COR-L47 (cell line): ENCODE measurements at regions not wholly inside any gene's neighbourhood (a gene's known extent, or its start where the extent isn't known, plus 50 kb on each side); places are given as distances from the start of the nearest gene placed in this dataset.

Experiments used
- DNase-seq: peaks from one replicate; lab custom pipeline; 2025; lab: John Stamatoyannopoulos, UW

DNA sequence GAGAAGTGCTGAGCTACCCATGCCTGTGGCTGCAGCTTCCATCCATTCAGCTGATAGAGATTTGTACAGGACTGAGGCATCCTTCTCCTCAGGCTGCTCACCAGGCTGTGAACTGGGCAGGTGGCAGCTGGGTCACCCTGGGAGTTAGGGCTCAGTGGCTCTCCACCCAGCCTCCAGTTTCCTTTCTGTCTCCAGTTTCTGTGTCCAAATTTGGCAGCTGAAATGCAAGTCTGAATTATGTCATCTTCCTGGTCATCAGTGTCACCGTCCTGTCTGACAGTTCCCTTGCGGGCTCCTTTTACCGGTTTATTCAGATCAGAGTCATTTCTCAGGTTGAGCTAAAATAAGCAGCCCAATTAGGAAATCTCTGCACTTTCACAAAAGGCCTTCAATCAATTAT, 93.3 kb downstream of the EDN1 start:
- DNase-seq, result no peak

GRCh38 chr6:12384357-12384912, 94.3 kb downstream of the EDN1 start:
- DNase-seq, result no peak

DNA sequence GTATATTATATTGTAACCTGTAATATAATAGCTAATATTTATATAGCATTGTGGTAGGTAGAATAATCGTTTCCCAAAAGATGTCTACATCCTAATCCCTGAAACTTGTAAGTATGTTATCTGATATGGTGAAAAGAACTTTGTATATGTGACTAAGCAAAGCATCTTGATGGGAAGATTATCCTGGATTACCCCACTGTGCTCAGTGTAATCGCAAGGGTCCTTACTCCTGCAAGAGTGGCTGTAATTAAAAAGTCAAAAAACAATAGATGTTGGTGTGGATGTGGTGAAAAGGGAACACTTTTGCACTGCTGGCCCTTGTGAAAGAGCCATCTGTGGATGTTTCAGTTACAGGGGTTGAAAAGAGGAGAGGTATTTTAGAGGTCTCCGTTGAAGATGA, 95.2 kb downstream of the EDN1 start:
- no peak for DNase-seq

DNA sequence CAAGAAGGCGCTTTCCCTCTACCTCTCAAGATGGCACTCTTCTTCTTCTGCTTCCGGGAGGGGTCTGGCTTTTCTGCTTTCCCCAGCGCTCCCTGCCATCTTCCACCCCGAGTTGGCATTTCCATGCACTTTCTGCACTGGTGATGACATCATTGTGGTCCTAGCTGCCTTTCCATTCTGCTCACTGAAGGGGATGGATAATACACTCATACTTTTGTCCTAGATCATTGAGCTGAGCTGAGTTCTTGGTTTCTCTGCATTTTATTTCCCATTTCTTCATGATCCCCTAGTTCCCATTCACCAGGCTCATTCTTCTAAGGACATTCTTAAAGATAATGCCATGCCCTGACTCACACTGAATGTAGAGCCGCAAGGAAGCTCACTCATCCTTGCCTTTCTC, 96.7 kb downstream of the EDN1 start:
- DNase-seq, result no peak

GRCh38 chr6:12391472-12391871, 101.3 kb downstream of the EDN1 start:
- DNase-seq, result no peak

GRCh38 chr6:12392490-12392889, 102.3 kb downstream of the EDN1 start:
- no peak for DNase-seq

- DNase-seq, result no peak
Observed at GRCh38 chr6:12393100-12393499, 102.9 kb downstream of the EDN1 start.

- DNase-seq, result no peak
Observed at GRCh38 chr6:12394170-12394569, 104.0 kb downstream of the EDN1 start.

DNA sequence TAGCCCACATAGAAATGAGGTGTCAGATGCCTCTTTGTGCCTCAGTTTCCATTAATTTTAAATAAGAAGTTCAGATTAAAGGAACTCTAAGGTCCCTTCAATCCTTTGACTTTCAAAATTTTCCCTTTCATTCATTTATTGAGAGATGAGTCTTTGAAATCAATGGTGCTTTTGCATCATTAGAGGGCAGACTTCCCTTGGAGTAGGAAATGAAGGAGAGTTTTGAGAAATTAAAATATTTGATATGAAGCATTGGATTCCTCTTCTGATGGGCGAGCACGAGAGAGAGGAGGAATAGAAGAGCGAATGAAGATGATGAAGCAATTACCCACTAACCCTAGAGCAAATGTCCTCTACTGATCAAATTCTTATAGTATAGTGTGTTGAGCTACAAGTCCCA, 105.7 kb downstream of the EDN1 start:
- no peak for DNase-seq

DNA sequence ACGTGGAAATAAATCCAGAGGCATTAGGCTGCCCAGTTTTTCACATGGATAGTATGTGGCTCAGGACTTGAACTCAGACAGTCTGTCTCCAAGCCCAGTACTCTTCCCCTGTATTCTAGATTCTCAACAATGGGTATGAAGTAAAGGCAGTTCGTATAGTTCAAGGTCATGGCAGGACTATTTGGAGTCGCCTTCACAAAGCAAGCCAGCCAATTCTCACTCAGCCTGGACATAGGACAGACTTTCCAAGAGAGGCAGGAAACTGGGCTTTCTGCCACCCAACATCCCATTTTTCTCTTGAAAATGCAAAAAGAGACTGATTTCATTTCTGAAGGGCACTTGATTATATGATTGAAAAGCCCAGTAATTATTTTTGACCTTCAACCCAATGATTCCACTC, 111.0 kb downstream of the EDN1 start:
- DNase-seq, result no peak

DNA sequence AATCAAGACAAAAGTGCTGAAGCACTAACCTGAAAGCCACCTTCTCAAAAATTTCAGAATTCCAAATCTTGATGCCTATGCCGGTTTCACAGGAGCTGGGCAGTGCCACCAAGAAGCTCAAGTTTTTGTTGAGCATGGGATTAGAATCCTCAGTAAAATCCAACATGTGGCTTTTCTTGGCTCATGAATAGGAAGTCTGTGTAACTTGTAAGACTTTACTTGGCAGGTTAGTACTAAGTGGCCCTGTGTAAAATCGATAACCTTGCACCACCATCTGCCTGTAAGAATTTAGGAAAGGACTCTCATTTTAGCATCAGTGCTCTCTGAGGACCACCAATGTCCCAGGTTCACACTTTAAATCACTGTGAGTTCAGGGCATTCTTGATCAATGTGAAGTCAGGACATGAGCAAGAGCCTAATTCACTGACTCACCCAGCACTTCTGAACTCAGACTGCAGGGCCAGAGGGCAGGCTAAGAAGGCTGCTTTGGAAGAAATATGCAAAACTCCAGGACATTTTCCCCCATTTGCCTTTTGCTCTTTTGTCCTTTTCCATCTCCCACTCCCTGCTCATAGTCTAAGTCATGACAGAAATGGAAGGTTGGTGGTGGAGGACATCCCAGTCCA, 113.2 kb downstream of the EDN1 start:
- no peak for DNase-seq

DNA sequence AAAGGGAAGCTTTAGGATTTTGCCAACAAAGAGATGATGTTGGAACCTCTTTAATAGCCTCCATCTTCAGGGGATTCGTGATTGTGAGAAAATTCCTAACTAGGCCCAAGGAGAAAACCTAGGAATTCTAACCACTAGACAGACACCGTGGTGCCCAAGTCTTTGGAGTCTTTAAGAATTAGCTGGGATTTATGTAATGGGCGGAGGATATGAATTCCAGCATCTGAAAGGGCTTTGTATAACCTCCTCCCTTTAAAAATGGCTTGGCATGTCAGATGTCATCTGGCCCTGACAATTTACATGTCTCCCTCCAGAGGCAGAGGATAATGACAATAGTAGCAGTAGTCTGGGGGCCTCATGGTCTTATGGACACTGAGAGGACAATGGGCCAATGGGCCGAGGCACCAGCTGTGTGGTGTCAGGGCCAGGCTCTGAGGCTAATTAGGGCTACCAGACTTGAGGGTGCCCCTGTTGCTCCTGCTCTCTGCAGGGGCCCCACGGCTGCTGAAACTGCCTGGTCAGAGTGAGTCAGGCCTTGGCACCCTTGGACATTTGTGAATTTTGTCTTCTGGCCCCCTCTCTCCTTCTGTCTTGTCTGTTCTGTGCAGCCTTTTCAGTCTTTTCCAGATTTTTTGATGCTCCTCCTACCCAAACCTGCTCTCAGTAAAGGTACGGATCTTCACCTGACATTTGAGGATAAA, 113.9 kb downstream of the EDN1 start:
- DNase-seq, result no peak

- DNase-seq, result no peak
Observed at GRCh38 chr6:12404651-12405050, 114.5 kb downstream of the EDN1 start.

DNA sequence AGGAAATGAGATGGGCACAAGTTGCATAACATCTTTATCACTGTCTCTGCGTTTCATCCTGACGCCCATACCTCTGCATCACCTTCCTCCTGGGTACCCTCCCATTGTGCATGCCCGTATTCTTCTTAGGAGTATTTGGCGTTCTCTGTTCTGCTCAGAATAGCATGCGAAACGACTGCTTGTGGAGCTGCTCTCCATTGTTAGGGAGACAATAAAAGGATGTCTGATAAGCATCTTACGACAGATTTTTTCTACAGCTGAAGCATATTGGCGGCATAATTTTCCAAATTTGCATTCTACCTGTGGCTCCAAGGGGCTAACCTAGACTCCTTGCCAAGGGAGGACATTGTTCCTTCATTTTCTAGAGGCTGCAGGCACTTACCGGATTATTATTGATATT, 118.6 kb downstream of the EDN1 start:
- DNase-seq, result no peak

GRCh38 chr6:12410946-12411345, 120.8 kb downstream of the EDN1 start:
- no peak for DNase-seq

DNA sequence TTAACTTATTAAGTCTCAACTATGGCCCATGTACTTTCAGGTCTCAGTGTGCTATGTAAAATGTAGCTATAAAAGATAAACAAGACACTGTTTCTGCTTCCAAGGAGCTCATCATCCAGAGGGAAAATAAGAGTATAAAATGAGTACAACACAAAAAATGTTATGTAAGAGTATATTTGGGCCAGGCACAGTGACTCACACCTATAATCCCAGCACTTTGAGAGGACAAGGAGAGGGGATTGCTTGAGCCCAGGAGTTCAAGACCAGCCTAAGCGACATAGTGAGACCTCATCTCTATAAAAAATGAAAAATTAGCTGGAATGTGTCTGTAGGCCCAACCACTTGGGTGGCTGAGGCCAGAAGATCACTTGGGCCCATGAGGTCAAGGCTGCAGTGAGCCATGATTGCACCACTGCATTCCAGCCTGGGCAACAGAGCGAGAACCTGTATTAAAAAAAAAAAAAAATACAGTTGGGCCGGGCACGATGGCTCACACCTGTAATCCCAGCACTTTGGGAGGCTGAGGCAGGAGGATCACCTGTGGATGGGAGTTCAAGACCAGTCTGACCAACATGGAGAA, 124.0 kb downstream of the EDN1 start:
- no peak for DNase-seq

GRCh38 chr6:12415980-12416598, 125.9 kb downstream of the EDN1 start:
- no peak for DNase-seq

DNA sequence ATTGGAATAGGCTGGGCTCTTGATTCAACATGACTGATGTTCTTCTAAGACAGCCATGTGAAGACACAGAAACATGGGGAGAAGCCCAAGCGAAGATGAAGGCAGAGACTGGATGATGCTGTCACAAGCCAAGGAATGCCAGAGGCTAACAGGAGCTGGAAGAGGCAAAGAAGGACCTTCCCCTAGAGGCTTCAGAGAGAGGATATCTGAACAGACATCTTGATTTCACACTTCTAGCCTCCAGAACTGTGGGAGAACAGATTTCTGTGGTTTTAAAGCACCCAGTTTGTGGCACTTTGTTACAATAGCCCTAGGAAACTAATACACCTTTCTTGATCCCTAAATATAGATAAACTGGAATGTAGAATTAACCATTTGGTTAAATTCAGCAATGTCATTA, 127.0 kb downstream of the EDN1 start:
- no peak for DNase-seq

DNA sequence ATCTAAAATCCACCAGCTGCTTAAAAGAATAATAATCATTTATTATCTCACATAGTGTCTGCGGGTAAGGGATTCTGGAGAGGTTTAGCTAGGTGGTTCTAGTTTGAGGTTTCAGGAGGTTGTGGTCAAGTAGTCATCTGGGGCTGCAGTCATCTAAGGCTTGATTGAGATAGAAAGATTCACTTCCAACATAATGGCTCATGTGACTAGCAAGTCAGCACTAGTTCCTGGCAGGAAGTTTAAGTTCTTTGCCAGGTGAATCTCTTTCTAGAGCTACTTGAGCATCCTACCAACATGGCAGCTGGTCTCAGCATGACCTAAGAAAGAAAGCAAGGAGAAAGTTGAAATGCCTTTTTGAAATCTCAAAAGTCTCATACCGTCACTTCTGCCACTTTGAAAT, 128.8 kb downstream of the EDN1 start:
- DNase-seq, result no peak

- DNase-seq, result no peak
Observed at GRCh38 chr6:12419631-12420272, 129.6 kb downstream of the EDN1 start.

DNA sequence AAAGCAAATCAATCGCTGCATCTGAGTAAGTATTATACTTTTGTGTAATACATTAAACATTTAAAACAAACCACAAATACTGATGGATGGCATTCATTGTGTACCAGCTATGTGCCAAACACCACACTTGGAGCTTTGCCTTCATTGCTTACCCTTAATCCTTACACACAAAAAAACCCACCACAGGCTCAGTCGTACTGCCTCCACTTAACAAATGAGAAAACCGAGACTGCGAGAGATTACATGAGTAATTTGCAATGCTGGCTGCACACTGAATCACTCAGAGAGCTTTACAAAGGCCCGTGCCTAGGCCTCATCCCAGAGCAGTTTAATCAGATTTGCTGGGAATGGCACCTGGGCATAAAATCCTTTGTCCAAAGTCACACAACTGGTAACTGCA, 130.5 kb downstream of the EDN1 start:
- no peak for DNase-seq

GRCh38 chr6:12421596-12421995, 131.4 kb downstream of the EDN1 start:
- DNase-seq, result no peak
